K562 (cell line): ENCODE measurements at regions not wholly inside any gene's neighbourhood (a gene's known extent, or its start where the extent isn't known, plus 50 kb on each side); places are given as distances from the start of the nearest gene placed in this dataset.

Source experiments
- ARID3B ChIP-seq: fragments of 250-450 bp; sonication (Bioruptor Pico); IDR thresholded peaks from 2 replicates; pipeline ENCODE4 v1.4.0; 2020; ENCODE audit warnings: borderline replicate concordance
- BRCA1 ChIP-seq, 2 experiments: fragments of 450-650 bp in 1 of 2; sonication (generic) in 1 of 2; formaldehyde crosslinking in 1 of 2; IDR thresholded peaks; 2 replicates each; pipeline versions ENCODE4 v1.5.0 to v1.6.1; 2017 to 2020; ENCODE audit warnings: mild to moderate bottlenecking in 1 of 2, missing genetic modification reagents in 1 of 2
- CHD7 ChIP-seq: fragments of 200-600 bp; sonication (generic); IDR thresholded peaks from one replicate; pipeline ENCODE4 v1.6.1; 2012; ENCODE audit warnings: mild to moderate bottlenecking, low read depth, low read length, inconsistent platforms
- KDM2B ChIP-seq: fragments of 250-450 bp; sonication (Bioruptor Pico); IDR thresholded peaks from 2 replicates; pipeline ENCODE4 v1.8.0; 2021; ENCODE audit warnings: mild to moderate bottlenecking, moderate library complexity
- TEAD2 ChIP-seq: fragments of 450-650 bp; IDR thresholded peaks from 2 replicates; pipeline ENCODE4 v1.6.1; 2016; ENCODE audit warnings: missing genetic modification characterization, control low read depth, missing compliant biosample characterization
- XRCC3 ChIP-seq: fragments of 450-650 bp; IDR thresholded peaks from 2 replicates; pipeline ENCODE4 v1.6.1; 2017; ENCODE audit warnings: mild to moderate bottlenecking, moderate library complexity
- ZNF174 ChIP-seq: fragments of 250-450 bp; sonication (Bioruptor Pico); IDR thresholded peaks from 2 replicates; pipeline ENCODE4 v1.4.0; 2020; ENCODE audit warnings: mild to moderate bottlenecking
- ZNF518B ChIP-seq: fragments of 250-450 bp; sonication (Bioruptor Pico); IDR thresholded peaks from 2 replicates; pipeline ENCODE4 v1.5.0; 2021; ENCODE audit warnings: mild to moderate bottlenecking, moderate library complexity
- ZNF561 ChIP-seq: fragments of 450-650 bp; formaldehyde crosslinking; conservative IDR thresholded peaks from 2 replicates; pipeline ENCODE4 v1.4.0; 2020; ENCODE audit warnings: mild to moderate bottlenecking, moderate library complexity
- ZNF740 ChIP-seq, 3 experiments: fragments of 200-800 bp in 1 of 3; sonication (Bioruptor generic) in 1 of 3; sonication (generic) in 1 of 3; formaldehyde crosslinking in 1 of 3; IDR thresholded peaks; 2 replicates each; pipeline versions ENCODE4 v1.6.1 to v1.8.0; 2016 to 2022; ENCODE audit warnings: mild to moderate bottlenecking in 2 of 3, missing compliant biosample characterization in 2 of 3, missing genetic modification characterization in 2 of 3, missing genetic modification reagents in 1 of 3

GRCh38 chr10:21097926-21098355 is 200.8 kb upstream of the NEBL start (continued):
- TF ChIP-seq CHD7 = no peak
- no peak for TF ChIP-seq XRCC3
- TF ChIP-seq ARID3B (CRISPR knock-in tag) = no peak
- TF ChIP-seq TEAD2 (tag) = no peak
- no peak for TF ChIP-seq ZNF740 (CRISPR knock-in tag; IDR thresholded peaks at IDR 0.05)
- TF ChIP-seq ZNF740 (tag; IDR thresholded peaks at IDR 0.05) = peak in 1 of 2 experiments; percentile 58; a peak in 1 of 4 replicates
- no peak for TF ChIP-seq KDM2B
- no peak; the same call in 1 of the 2 replicates for TF ChIP-seq ZNF561 (CRISPR knock-in tag)
- TF ChIP-seq ZNF174 (CRISPR knock-in tag) = no peak
- TF ChIP-seq BRCA1 (IDR thresholded peaks at IDR 0.05) = no peak
- no peak for TF ChIP-seq BRCA1 (CRISPR knock-in tag; IDR thresholded peaks at IDR 0.05)
- peak; percentile 83; the same call in 1 of the 2 replicates for TF ChIP-seq ZNF518B
